Mesenchymal stem cell (in vitro differentiated cells and primary cell): ENCODE measurements at regions not wholly inside any gene's neighbourhood (a gene's known extent, or its start where the extent isn't known, plus 50 kb on each side); places are given as distances from the start of the nearest gene placed in this dataset.

Experiments
- DNase-seq: peaks from one replicate; pipeline ENCODE4 v3.0.0-alpha.2; 2013
- H2AFZ ChIP-seq: one replicate; pipeline ENCODE4 v1.6.1; 2013; ENCODE audit warnings: low read depth, mild to moderate bottlenecking, control low read depth, inconsistent platforms, low read length, moderate library complexity
- H2AK5ac ChIP-seq: 2 replicates; pipeline ENCODE4 v1.6.1; 2013; ENCODE audit warnings: low read length, moderate library complexity, mild to moderate bottlenecking, inconsistent platforms; ENCODE audit not compliant: severe bottlenecking
- H2BK120ac ChIP-seq: one replicate; pipeline ENCODE4 v1.6.1; 2013; ENCODE audit warnings: low read depth, mild to moderate bottlenecking, inconsistent platforms, low read length, moderate library complexity
- H2BK12ac ChIP-seq, 2 experiments: one replicate each; pipeline ENCODE4 v1.6.1; 2013; ENCODE audit warnings: inconsistent platforms in 2 of 2, low read length in 2 of 2, mild to moderate bottlenecking in 2 of 2, moderate library complexity in 2 of 2, control low read depth in 1 of 2
- H2BK15ac ChIP-seq: one replicate; pipeline ENCODE4 v1.6.1; 2013; ENCODE audit warnings: mild to moderate bottlenecking, low read depth, inconsistent platforms; ENCODE audit not compliant: poor library complexity, severe bottlenecking
- H2BK5ac ChIP-seq: 2 replicates; pipeline ENCODE4 v1.6.1; 2013; ENCODE audit warnings: low read depth, mild to moderate bottlenecking, low read length, control low read depth, inconsistent platforms; ENCODE audit not compliant: poor library complexity, severe bottlenecking
- H3K14ac ChIP-seq, 2 experiments: one replicate each; pipeline ENCODE4 v1.6.1; 2013; ENCODE audit warnings: inconsistent platforms in 2 of 2, low read length in 2 of 2, control low read depth in 1 of 2, mild to moderate bottlenecking in 1 of 2, moderate library complexity in 1 of 2
- H3K18ac ChIP-seq, 2 experiments: one replicate each; pipeline ENCODE4 v1.6.1; 2013; ENCODE audit warnings: inconsistent platforms in 2 of 2, low read length in 2 of 2, control low read depth in 1 of 2, low read depth in 1 of 2, mild to moderate bottlenecking in 1 of 2
- H3K23ac ChIP-seq, 2 experiments: one replicate each; pipeline ENCODE4 v1.6.1; 2013; ENCODE audit warnings: inconsistent platforms in 2 of 2, low read length in 2 of 2, mild to moderate bottlenecking in 2 of 2, moderate library complexity in 2 of 2, control low read depth in 1 of 2
- H3K27ac ChIP-seq: 2 replicates; pipeline ENCODE4 v1.5.1; 2013; ENCODE audit warnings: mild to moderate bottlenecking, moderate library complexity, low read length, control low read depth, inconsistent platforms; ENCODE audit not compliant: poor library complexity, severe bottlenecking
- H3K27me3 ChIP-seq, 2 experiments: 2 replicates each; pipeline versions ENCODE4 v1.6.1 to v1.7.0; 2013; ENCODE audit warnings: low read length in 2 of 2, mild to moderate bottlenecking in 2 of 2, moderate library complexity in 2 of 2, control low read depth in 1 of 2, inconsistent platforms in 1 of 2; ENCODE audit not compliant: control insufficient read depth in 1 of 2, insufficient read depth in 1 of 2
- H3K36me3 ChIP-seq, 2 experiments: 2 replicates each; pipeline versions ENCODE4 v1.6.1 to v1.7.0; 2013; ENCODE audit warnings: low read length in 2 of 2, control low read depth in 1 of 2, inconsistent platforms in 1 of 2, low read depth in 1 of 2, mild to moderate bottlenecking in 1 of 2; ENCODE audit not compliant: insufficient read depth in 2 of 2, control insufficient read depth in 1 of 2
- H3K4ac ChIP-seq, 2 experiments: one replicate each; pipeline ENCODE4 v1.6.1; 2013; ENCODE audit warnings: inconsistent platforms in 2 of 2, low read length in 2 of 2, mild to moderate bottlenecking in 2 of 2, moderate library complexity in 2 of 2, control low read depth in 1 of 2, low read depth in 1 of 2
- H3K4me1 ChIP-seq: 2 replicates; pipeline ENCODE4 v1.6.1; 2013; ENCODE audit warnings: low read depth, low read length, control low read depth; ENCODE audit not compliant: control insufficient read depth, insufficient read depth
- H3K4me2 ChIP-seq: 2 replicates; pipeline ENCODE4 v1.6.1; 2013; ENCODE audit warnings: low read length, mild to moderate bottlenecking, inconsistent platforms; ENCODE audit not compliant: poor library complexity, severe bottlenecking
- H3K4me3 ChIP-seq, 2 experiments: 2 replicates each; pipeline versions ENCODE4 v1.5.1 to v1.7.0; 2013; ENCODE audit warnings: low read length in 2 of 2, mild to moderate bottlenecking in 2 of 2, control low read depth in 1 of 2, low read depth in 1 of 2; ENCODE audit not compliant: insufficient read depth in 1 of 2
- H3K79me1 ChIP-seq: replicated peaks from 2 replicates; pipeline ENCODE4 v1.6.1; 2013; ENCODE audit warnings: mild to moderate bottlenecking, control low read depth, low read length, inconsistent platforms; ENCODE audit not compliant: poor library complexity, severe bottlenecking
- H3K9ac ChIP-seq: 2 replicates; pipeline ENCODE4 v1.7.0; 2013; ENCODE audit warnings: mild to moderate bottlenecking, low read length, moderate library complexity
- H3K9me3 ChIP-seq: 2 replicates; pipeline ENCODE4 v1.7.0; 2013; ENCODE audit warnings: mild to moderate bottlenecking, low read length; ENCODE audit not compliant: control insufficient read depth
- H4K8ac ChIP-seq: one replicate; pipeline ENCODE4 v1.6.1; 2013; ENCODE audit warnings: inconsistent platforms, mild to moderate bottlenecking, low read length, moderate library complexity
- H4K91ac ChIP-seq: one replicate; pipeline ENCODE4 v1.6.1; 2013; ENCODE audit warnings: mild to moderate bottlenecking, low read length, inconsistent platforms
- WGBS: methylation state at CpG from one replicate; pipeline ENCODE4 v1.1.7; 2013; ENCODE audit warnings: mixed read lengths; 5-methylcytosine and 5-hydroxymethylcytosine counted together

- Histone ChIP-seq H3K4me3 (no peak overlapping the region), H3K14ac (no peak overlapping the region), H3K9ac (no peak overlapping the region), H3K23ac (no peak overlapping the region), H2BK120ac (no peak overlapping the region), H3K27me3 (peaks cover 0 to 21% of the 10 kb centered on the region in 2 experiments), H3K4me2 (no peak overlapping the region), H3K9me3 (no peaks in the 10 kb centered on the region), H3K79me1 (no peaks in the 10 kb centered on the region), H4K91ac (no peak overlapping the region), H2BK15ac (no peak overlapping the region), H3K4ac (no peak overlapping the region), H2AFZ (no peak overlapping the region), H2BK12ac (no peak overlapping the region), H3K27ac (no peak overlapping the region), H3K4me1 (no peaks in the 10 kb centered on the region), H3K36me3 (no peaks in the 10 kb centered on the region), H4K8ac (no peak overlapping the region), H2BK5ac (no peak overlapping the region), H3K18ac (no peak overlapping the region), H2AK5ac (no peak overlapping the region)
- DNase-seq: no peak
- WGBS: 65% methylated on average over 4 of the region's 4 CpGs
Observed at GRCh38 chr1:112061901-112062320, 72.4 kb upstream of the KCND3 start.

GRCh38 chr1:112063781-112064728 is 74.6 kb upstream of the KCND3 start:
- no peak overlapping the region for H3K18ac ChIP-seq
- no peak for DNase-seq
- H2BK5ac ChIP-seq: no peak overlapping the region
- no peaks in the 10 kb centered on the region for H3K4me1 ChIP-seq
- H4K8ac ChIP-seq: no peak overlapping the region
- H2BK15ac ChIP-seq: no peak overlapping the region
- H3K4me2 ChIP-seq: no peak overlapping the region
- H3K27me3 ChIP-seq: peaks cover 0 to 18% of the 10 kb centered on the region in 2 experiments
- H2BK120ac ChIP-seq: no peak overlapping the region
- no peak overlapping the region for H2BK12ac ChIP-seq
- 76% methylated on average over 11 of the region's 12 CpGs for WGBS
- no peaks in the 10 kb centered on the region for H3K79me1 ChIP-seq
- no peak overlapping the region for H3K4me3 ChIP-seq
- no peak overlapping the region for H3K23ac ChIP-seq
- no peak overlapping the region for H4K91ac ChIP-seq
- H3K9ac ChIP-seq: no peak overlapping the region
- H3K9me3 ChIP-seq: no peaks in the 10 kb centered on the region
- H3K14ac ChIP-seq: no peak overlapping the region
- H3K36me3 ChIP-seq: no peaks in the 10 kb centered on the region
- no peak overlapping the region for H3K27ac ChIP-seq
- no peak overlapping the region for H2AFZ ChIP-seq
- no peak overlapping the region for H3K4ac ChIP-seq
- no peak overlapping the region for H2AK5ac ChIP-seq

- H3K4me2 ChIP-seq: no peak overlapping the region
- no peak overlapping the region for H2AFZ ChIP-seq
- H3K27me3 ChIP-seq: peaks cover 0 to 18% of the 10 kb centered on the region in 2 experiments
- H3K4me1 ChIP-seq: no peaks in the 10 kb centered on the region
- H3K14ac ChIP-seq: no peak overlapping the region
- no peak overlapping the region for H3K9ac ChIP-seq
- no peak overlapping the region for H3K27ac ChIP-seq
- H3K18ac ChIP-seq: no peak overlapping the region
- no peak overlapping the region for H3K4me3 ChIP-seq
- WGBS: 84% methylated on average over 1 of the region's 1 CpG
- no peak overlapping the region for H3K23ac ChIP-seq
- H2BK12ac ChIP-seq: no peak overlapping the region
- H4K91ac ChIP-seq: no peak overlapping the region
- H3K9me3 ChIP-seq: no peaks in the 10 kb centered on the region
- H2BK120ac ChIP-seq: no peak overlapping the region
- H3K79me1 ChIP-seq: no peaks in the 10 kb centered on the region
- no peak overlapping the region for H2AK5ac ChIP-seq
- H2BK15ac ChIP-seq: no peak overlapping the region
- no peaks in the 10 kb centered on the region for H3K36me3 ChIP-seq
- H2BK5ac ChIP-seq: no peak overlapping the region
- H3K4ac ChIP-seq: no peak overlapping the region
- no peak overlapping the region for H4K8ac ChIP-seq
- DNase-seq: no peak
Observed at GRCh38 chr1:112067989-112068388, 78.5 kb upstream of the KCND3 start.

DNA sequence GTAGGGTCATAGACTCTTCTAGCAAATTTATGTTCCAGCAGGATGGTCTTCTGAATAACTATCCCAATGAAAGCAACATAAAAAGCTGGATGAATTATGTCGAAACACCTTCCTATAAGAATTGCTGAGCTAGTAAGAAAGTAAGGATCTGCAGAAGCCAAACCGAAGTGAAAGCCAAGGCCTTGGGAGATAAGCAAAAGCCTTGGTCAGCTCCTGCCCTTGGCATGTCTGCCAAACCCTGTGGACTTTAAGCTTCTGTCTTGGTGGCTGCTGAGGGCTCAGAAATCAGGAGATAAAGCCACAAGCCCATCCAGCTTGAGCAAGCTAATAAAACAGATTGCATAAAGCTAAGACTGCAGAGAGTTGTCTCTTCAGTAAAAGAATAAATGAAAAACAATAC is 81.2 kb upstream of the KCND3 start:
- H2BK12ac ChIP-seq: no peak overlapping the region
- 65% methylated on average over 2 of the region's 2 CpGs for WGBS

More for the DNA sequence above, 81.2 kb upstream of the KCND3 start:
- Histone ChIP-seq H2BK5ac (no peak overlapping the region), H3K18ac (no peak overlapping the region), H3K14ac (no peak overlapping the region), H3K4ac (no peak overlapping the region), H3K4me2 (no peak overlapping the region), H3K27ac (no peak overlapping the region), H3K4me1 (no peaks in the 10 kb centered on the region), H2BK120ac (no peak overlapping the region), H3K23ac (no peak overlapping the region), H3K9ac (no peak overlapping the region), H3K79me1 (no peaks in the 10 kb centered on the region), H4K91ac (no peak overlapping the region), H2AK5ac (no peak overlapping the region), H3K27me3 (peaks cover 0 to 6% of the 10 kb centered on the region in 2 experiments), H3K36me3 (no peaks in the 10 kb centered on the region), H2BK15ac (no peak overlapping the region), H4K8ac (no peak overlapping the region), H3K4me3 (no peak overlapping the region), H2AFZ (no peak overlapping the region), H3K9me3 (no peaks in the 10 kb centered on the region)
- no peak for DNase-seq
